ENCODE measurements at regions not wholly inside any gene's neighbourhood (a gene's known extent, or its start where the extent isn't known, plus 50 kb on each side); places are given as distances from the start of the nearest gene placed in this dataset.

GRCh38 chr13:80473695-80474094 lies 132.8 kb upstream of the SPRY2 start:
- intact Hi-C loops (cut with micrococcal nuclease), result loop anchor here (1.0 kb wide), 1 partner anchor 398 kb away; no protein-coding TSS in a partner anchor
- POLR2A ChIA-PET (ENCODE audit: unreplicated experiment), result no interaction called here
- H3K9me2 ChIP-seq (replicated peaks; ENCODE audit: low read length), result no peaks in the 10 kb centered on the region
- no peak for TF ChIP-seq EZH2 (IDR thresholded peaks at IDR 0.05; ENCODE audit: low read length, unreplicated experiment)
- TF ChIP-seq, protein P1, sequence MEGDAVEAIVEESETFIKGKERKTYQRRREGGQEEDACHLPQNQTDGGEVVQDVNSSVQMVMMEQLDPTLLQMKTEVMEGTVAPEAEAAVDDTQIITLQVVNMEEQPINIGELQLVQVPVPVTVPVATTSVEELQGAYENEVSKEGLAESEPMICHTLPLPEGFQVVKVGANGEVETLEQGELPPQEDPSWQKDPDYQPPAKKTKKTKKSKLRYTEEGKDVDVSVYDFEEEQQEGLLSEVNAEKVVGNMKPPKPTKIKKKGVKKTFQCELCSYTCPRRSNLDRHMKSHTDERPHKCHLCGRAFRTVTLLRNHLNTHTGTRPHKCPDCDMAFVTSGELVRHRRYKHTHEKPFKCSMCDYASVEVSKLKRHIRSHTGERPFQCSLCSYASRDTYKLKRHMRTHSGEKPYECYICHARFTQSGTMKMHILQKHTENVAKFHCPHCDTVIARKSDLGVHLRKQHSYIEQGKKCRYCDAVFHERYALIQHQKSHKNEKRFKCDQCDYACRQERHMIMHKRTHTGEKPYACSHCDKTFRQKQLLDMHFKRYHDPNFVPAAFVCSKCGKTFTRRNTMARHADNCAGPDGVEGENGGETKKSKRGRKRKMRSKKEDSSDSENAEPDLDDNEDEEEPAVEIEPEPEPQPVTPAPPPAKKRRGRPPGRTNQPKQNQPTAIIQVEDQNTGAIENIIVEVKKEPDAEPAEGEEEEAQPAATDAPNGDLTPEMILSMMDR (conservative IDR thresholded peaks at IDR 0.05; ENCODE audit: low read depth, low read length), result no peak
- TF ChIP-seq EZH2phosphoT487 (IDR thresholded peaks at IDR 0.05; ENCODE audit: borderline replicate concordance, low read length), result no peak
- CTCF ChIA-PET, result interaction anchor here (0.5 to 0.6 kb wide), 2 partner anchors 207 to 249 kb away, joined by 3 to 4 read pairs; no protein-coding TSS in a partner anchor
- no peaks in the 10 kb centered on the region for H3F3A ChIP-seq (ENCODE audit: low read length, unreplicated experiment)
- no peaks in the 10 kb centered on the region for H4K20me1 ChIP-seq (ENCODE audit: low read length)
- H3K36me3 ChIP-seq (ENCODE audit: low read depth, low read length), result no peaks in the 10 kb centered on the region
- DNase-seq, result peak; percentile 82
- H3K4me2 ChIP-seq (ENCODE audit: low read length), result peak overlapping the region; percentile 60
- H3K9me3 ChIP-seq (ENCODE audit: low read length), result no peaks in the 10 kb centered on the region
- peaks cover 35% of the 10 kb centered on the region for H3K4me1 ChIP-seq (ENCODE audit: insufficient read depth, low read length)
- H3K27me3 ChIP-seq (ENCODE audit: low read length), result no peaks in the 10 kb centered on the region
- no peak overlapping the region for H3K4me3 ChIP-seq (ENCODE audit: low read length)
- H3K27ac ChIP-seq (ENCODE audit: low read length), result peak overlapping the region; percentile 60
- H2AFZ ChIP-seq (ENCODE audit: low read length), result no peak overlapping the region
- BruUV-seq (replicated peaks), result no TSS peak
- no peaks in the 10 kb centered on the region for H3K79me2 ChIP-seq (ENCODE audit: low read length)
- peak; percentile 95 for ATAC-seq
- H3K9ac ChIP-seq (ENCODE audit: low read length), result no peak overlapping the region

DNA sequence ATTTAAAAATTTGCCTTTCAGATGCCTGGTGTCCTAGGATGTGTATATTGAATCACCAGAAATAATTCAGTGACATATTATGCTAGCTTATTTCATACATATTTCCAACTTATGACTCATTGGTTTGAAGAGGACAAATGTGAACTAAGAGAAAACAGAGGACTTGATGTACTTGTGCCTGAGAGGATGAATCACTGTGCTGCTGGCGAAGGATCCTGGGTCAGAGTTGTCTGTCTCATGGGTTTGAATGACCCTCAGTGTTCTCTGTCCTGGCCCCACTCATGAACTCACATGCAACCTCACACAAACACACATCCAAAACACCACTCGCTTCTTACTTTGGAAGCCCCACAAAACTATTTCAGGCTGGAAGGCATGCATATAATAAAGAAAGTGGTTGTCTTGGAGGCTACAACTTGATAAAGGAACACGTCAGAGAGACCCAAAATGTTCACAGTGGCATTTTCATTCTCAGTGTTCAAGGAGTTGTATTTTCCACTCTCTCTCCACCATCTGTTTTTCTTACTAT lies 129.0 kb upstream of the SPRY2 start:
- Histone ChIP-seq H3K4me3 (ENCODE audit: low read length) (no peak overlapping the region), H3K4me2 (ENCODE audit: low read length) (peak overlapping the region; percentile 31), H3K79me2 (ENCODE audit: low read length) (no peaks in the 10 kb centered on the region), H3K27ac (ENCODE audit: low read length) (peak overlapping the region; percentile 51), H3K9me3 (ENCODE audit: low read length) (no peaks in the 10 kb centered on the region), H3K4me1 (ENCODE audit: insufficient read depth, low read length) (peaks cover 35% of the 10 kb centered on the region), H4K20me1 (ENCODE audit: low read length) (no peaks in the 10 kb centered on the region), H3K36me3 (ENCODE audit: low read depth, low read length) (no peaks in the 10 kb centered on the region), H2AFZ (ENCODE audit: low read length) (no peak overlapping the region), H3K9ac (ENCODE audit: low read length) (no peak overlapping the region), H3K9me2 (replicated peaks; ENCODE audit: low read length) (no peaks in the 10 kb centered on the region), H3K27me3 (ENCODE audit: low read length) (no peaks in the 10 kb centered on the region), H3F3A (ENCODE audit: low read length, unreplicated experiment) (no peaks in the 10 kb centered on the region)
- DNase-seq, result peak; percentile 72
- ATAC-seq, result peak; percentile 70
- intact Hi-C loops (cut with micrococcal nuclease), result no loop called here
- POLR2A ChIA-PET (ENCODE audit: unreplicated experiment), result no interaction called here
- no peak for TF ChIP-seq EZH2phosphoT487 (IDR thresholded peaks at IDR 0.05; ENCODE audit: borderline replicate concordance, low read length)
- TF ChIP-seq, protein P1 (conservative IDR thresholded peaks at IDR 0.05; ENCODE audit: low read depth, low read length), result no peak
- no peak for TF ChIP-seq EZH2 (IDR thresholded peaks at IDR 0.05; ENCODE audit: low read length, unreplicated experiment)
- CTCF ChIA-PET, result no interaction called here
- BruUV-seq (replicated peaks), result no TSS peak

DNA sequence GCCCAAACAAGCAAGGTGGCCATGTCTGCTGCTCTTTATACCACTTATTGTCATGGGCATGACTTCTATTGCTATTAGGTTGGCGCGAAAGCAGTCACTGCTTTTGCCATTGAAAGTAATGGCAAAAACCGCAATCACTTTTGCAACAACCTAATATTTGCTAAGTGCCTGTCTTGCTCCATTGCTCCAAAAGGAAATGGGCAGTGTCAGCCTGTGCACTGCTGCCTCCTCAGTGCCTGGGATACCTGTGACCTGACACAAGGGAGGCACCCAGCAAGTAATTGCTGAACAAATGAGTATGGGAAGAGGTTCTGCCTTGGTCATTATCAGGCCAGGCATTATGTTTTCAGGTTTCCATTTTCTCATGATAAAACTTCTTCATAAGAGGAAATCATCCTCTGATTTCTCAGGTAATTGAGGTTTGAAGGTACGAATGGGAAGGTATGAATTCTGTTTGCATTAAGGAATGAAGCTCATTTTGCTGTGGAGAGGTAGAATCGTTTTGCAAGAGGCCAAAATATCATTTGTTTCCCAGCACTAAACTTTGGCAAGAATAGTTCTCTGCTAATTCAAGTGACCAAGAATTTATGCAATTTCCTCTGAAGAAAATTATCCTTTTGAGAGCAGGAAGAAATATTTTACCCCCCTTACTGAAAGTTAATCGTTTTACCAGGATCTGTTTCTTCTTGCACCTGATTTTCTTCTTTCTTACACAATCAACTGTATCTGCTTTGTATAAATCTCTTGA lies 128.4 kb upstream of the SPRY2 start:
- ChIA-PET POLR2A (ENCODE audit: unreplicated experiment) (no interaction called here), CTCF (no interaction called here)
- DNase-seq (no peak), ATAC-seq (no peak)
- intact Hi-C loops (cut with micrococcal nuclease), result no loop called here
- Histone ChIP-seq H3K36me3 (ENCODE audit: low read depth, low read length) (no peaks in the 10 kb centered on the region), H3K9me3 (ENCODE audit: low read length) (no peaks in the 10 kb centered on the region), H3K27me3 (ENCODE audit: low read length) (no peaks in the 10 kb centered on the region), H3K4me3 (ENCODE audit: low read length) (no peak overlapping the region), H3K9ac (ENCODE audit: low read length) (no peak overlapping the region), H3K4me1 (ENCODE audit: insufficient read depth, low read length) (peaks cover 32% of the 10 kb centered on the region), H3K79me2 (ENCODE audit: low read length) (no peaks in the 10 kb centered on the region), H2AFZ (ENCODE audit: low read length) (no peak overlapping the region), H3K9me2 (replicated peaks; ENCODE audit: low read length) (no peaks in the 10 kb centered on the region), H3F3A (ENCODE audit: low read length, unreplicated experiment) (no peaks in the 10 kb centered on the region), H4K20me1 (ENCODE audit: low read length) (no peaks in the 10 kb centered on the region), H3K27ac (ENCODE audit: low read length) (peak overlapping the region; percentile 33), H3K4me2 (ENCODE audit: low read length) (peak overlapping the region; percentile 30)
- no peak for TF ChIP-seq EZH2 (IDR thresholded peaks at IDR 0.05; ENCODE audit: low read length, unreplicated experiment)
- no peak for TF ChIP-seq EZH2phosphoT487 (IDR thresholded peaks at IDR 0.05; ENCODE audit: borderline replicate concordance, low read length)
- TF ChIP-seq, protein P1 (conservative IDR thresholded peaks at IDR 0.05; ENCODE audit: low read depth, low read length), result no peak
- BruUV-seq (replicated peaks), result no TSS peak
